CD4-positive, alpha-beta T cell (primary cell): ENCODE measurements at regions not wholly inside any gene's neighbourhood (a gene's known extent, or its start where the extent isn't known, plus 50 kb on each side); places are given as distances from the start of the nearest gene placed in this dataset.

Experiments used
- ATAC-seq: fragments of 200-7000 bp; cut with Tn5 transposase; one replicate; pipeline ENCODE4 v1.10.0; 2022; ENCODE audit warnings: mild to moderate bottlenecking; ENCODE audit not compliant: poor library complexity
- CTCF ChIA-PET: fragments of 350-600 bp; sonication (Branson Sonifier 250); formaldehyde crosslinking; loops from one replicate; lab custom pipeline; 2021; ENCODE audit warnings: antibody characterized with exemption, inconsistent platforms; lab: Charles Lee
- POLR2A ChIA-PET: fragments of 350-600 bp; sonication (Branson Sonifier 250); formaldehyde crosslinking; loops from one replicate; lab custom pipeline; 2021; ENCODE audit warnings: antibody characterized with exemption, inconsistent platforms; lab: Charles Lee
- DNase-seq, 14 experiments: peaks; one replicate each; pipeline ENCODE4 v3.0.0-alpha.2; 2013 to 2020; ENCODE audit warnings: mixed read lengths in 2 of 14
- H3K27ac ChIP-seq, 2 donors: one replicate each; pipeline versions ENCODE4 v1.5.1 to v1.7.0; 2013; ENCODE audit warnings: low read length in 2 of 2, low read depth in 1 of 2, mild to moderate bottlenecking in 1 of 2
- H3K27me3 ChIP-seq, 2 experiments: 1 replicate in 1 of 2; 2 replicates in 1 of 2; pipeline versions ENCODE4 v1.6.1 to v1.7.0; 2013; ENCODE audit warnings: low read length in 2 of 2, control low read depth in 1 of 2, mild to moderate bottlenecking in 1 of 2, moderate library complexity in 1 of 2; ENCODE audit not compliant: insufficient read depth in 2 of 2, control insufficient read depth in 1 of 2
- H3K36me3 ChIP-seq: one replicate; pipeline ENCODE4 v1.6.1; 2013; ENCODE audit warnings: low read length, control low read depth; ENCODE audit not compliant: insufficient read depth
- H3K4me1 ChIP-seq: one replicate; pipeline ENCODE4 v1.6.1; 2013; ENCODE audit warnings: low read length, control low read depth; ENCODE audit not compliant: insufficient read depth
- H3K4me3 ChIP-seq: one replicate; pipeline ENCODE4 v1.5.1; 2013; ENCODE audit warnings: mild to moderate bottlenecking, low read length, moderate library complexity
- H3K9me3 ChIP-seq, 2 experiments: 1 replicate in 1 of 2; 2 replicates in 1 of 2; pipeline versions ENCODE4 v1.6.1 to v1.7.0; 2013; ENCODE audit warnings: low read length in 2 of 2, mild to moderate bottlenecking in 2 of 2, control low read depth in 1 of 2, moderate library complexity in 1 of 2; ENCODE audit not compliant: control insufficient read depth in 1 of 2, insufficient read depth in 1 of 2
- H3K27ac Mint-ChIP-seq: one replicate; pipeline ENCODE4 v1.8.0; 2020; ENCODE audit warnings: mixed read lengths
- H3K27me3 Mint-ChIP-seq: one replicate; pipeline ENCODE4 v1.8.0; 2021; ENCODE audit warnings: mixed read lengths
- H3K36me3 Mint-ChIP-seq: one replicate; pipeline ENCODE4 v1.8.0; 2021; ENCODE audit warnings: low read depth, mixed read lengths
- H3K4me1 Mint-ChIP-seq: one replicate; pipeline ENCODE4 v1.8.0; 2021; ENCODE audit warnings: low read depth, mixed read lengths
- H3K4me3 Mint-ChIP-seq: one replicate; pipeline ENCODE4 v1.8.0; 2020; ENCODE audit warnings: mild to moderate bottlenecking, mixed read lengths
- H3K9me3 Mint-ChIP-seq: one replicate; pipeline ENCODE4 v1.8.0; 2020; ENCODE audit warnings: mixed read lengths
- CTCF ChIP-seq: fragments of 200-600 bp; IDR thresholded peaks from one replicate; pipeline ENCODE4 v1.8.0; 2022; ENCODE audit warnings: antibody characterized with exemption, mild to moderate bottlenecking
- intact Hi-C, 2 experiments: fragments of 100-400 bp; cut with DNase I in 1 of 2; cut with micrococcal nuclease in 1 of 2; formaldehyde crosslinking; loops; one replicate each; pipeline versions ENCODE4 v1.15.1 to v1.9.0; 2023 to 2025; cut with DNase I, micrococcal nuclease

GRCh38 chr5:15106530-15107283, 235.1 kb upstream of the ANKH start:
- ChIA-PET CTCF (interaction anchor here (0.5 to 1.2 kb wide), 4 partner anchors 7 to 1347 kb away, joined by 3 to 5 read pairs (median 3); no protein-coding TSS in a partner anchor), POLR2A (no interaction called here)
- TF ChIP-seq CTCF: no peak
- Mint-ChIP-seq H3K4me3 (no peak overlapping the region), H3K27me3 (no peaks in the 10 kb centered on the region), H3K36me3 (no peaks in the 10 kb centered on the region), H3K9me3 (no peaks in the 10 kb centered on the region), H3K27ac (no peak overlapping the region), H3K4me1 (peaks cover 12% of the 10 kb centered on the region)
- no peak for ATAC-seq
- Histone ChIP-seq H3K4me1 (no peaks in the 10 kb centered on the region), H3K27ac (no peak overlapping the region), H3K9me3 (no peaks in the 10 kb centered on the region), H3K27me3 (no peaks in the 10 kb centered on the region), H3K4me3 (no peak overlapping the region), H3K36me3 (no peaks in the 10 kb centered on the region)
- intact Hi-C loops: loop anchor here in 1 of 2 experiments (5.0 kb wide), 1 partner anchor 1351 kb away; no protein-coding TSS in a partner anchor
- DNase-seq: no peak

- ChIA-PET CTCF (interaction anchor here (0.5 to 1.2 kb wide), 4 partner anchors 8 to 1348 kb away, joined by 3 to 5 read pairs (median 3); no protein-coding TSS in a partner anchor), POLR2A (no interaction called here)
- intact Hi-C loops: loop anchor here in 1 of 2 experiments (5.0 kb wide), 1 partner anchor 1351 kb away; no protein-coding TSS in a partner anchor
- Mint-ChIP-seq H3K9me3 (no peaks in the 10 kb centered on the region), H3K36me3 (no peaks in the 10 kb centered on the region), H3K4me3 (no peak overlapping the region), H3K27me3 (no peaks in the 10 kb centered on the region), H3K4me1 (peaks cover 12% of the 10 kb centered on the region), H3K27ac (no peak overlapping the region)
- ATAC-seq: peak; percentile 34
- DNase-seq: peak in 4 of 14 experiments; percentile 11 to 36 (median 28)
- no peaks in the 10 kb centered on the region for H3K36me3 ChIP-seq
- TF ChIP-seq CTCF: peak; percentile 55
- no peak overlapping the region for H3K4me3 ChIP-seq
- H3K27ac ChIP-seq: no peak overlapping the region
- H3K9me3 ChIP-seq: no peaks in the 10 kb centered on the region
- no peaks in the 10 kb centered on the region for H3K4me1 ChIP-seq
- H3K27me3 ChIP-seq: no peaks in the 10 kb centered on the region
These were observed 234.3 kb upstream of the ANKH start for GRCh38 chr5:15105799-15106393.

GRCh38 chr5:15103864-15104263, 232.3 kb upstream of the ANKH start:
- H3K4me3 Mint-ChIP-seq: no peak overlapping the region

More at GRCh38 chr5:15103864-15104263, 232.3 kb upstream of the ANKH start:
- ChIA-PET CTCF (no interaction called here), POLR2A (no interaction called here)
- peaks cover 0 to 2% of the 10 kb centered on the region in 2 experiments for H3K27me3 ChIP-seq
- no peaks in the 10 kb centered on the region for H3K9me3 Mint-ChIP-seq
- no peak overlapping the region for H3K27ac ChIP-seq
- DNase-seq: no peak
- H3K4me1 Mint-ChIP-seq: peaks cover 12% of the 10 kb centered on the region
- no peak overlapping the region for H3K4me3 ChIP-seq
- no peaks in the 10 kb centered on the region for H3K36me3 Mint-ChIP-seq
- TF ChIP-seq CTCF: no peak
- no peak for ATAC-seq
- H3K36me3 ChIP-seq: no peaks in the 10 kb centered on the region
- intact Hi-C loops: no loop called here
- no peaks in the 10 kb centered on the region for H3K4me1 ChIP-seq
- no peaks in the 10 kb centered on the region for H3K9me3 ChIP-seq
- no peaks in the 10 kb centered on the region for H3K27me3 Mint-ChIP-seq
- peak overlapping the region; percentile 70 for H3K27ac Mint-ChIP-seq
